ENCODE measurements at regions not wholly inside any gene's neighbourhood (a gene's known extent, or its start where the extent isn't known, plus 50 kb on each side); places are given as distances from the start of the nearest gene placed in this dataset.

DNA sequence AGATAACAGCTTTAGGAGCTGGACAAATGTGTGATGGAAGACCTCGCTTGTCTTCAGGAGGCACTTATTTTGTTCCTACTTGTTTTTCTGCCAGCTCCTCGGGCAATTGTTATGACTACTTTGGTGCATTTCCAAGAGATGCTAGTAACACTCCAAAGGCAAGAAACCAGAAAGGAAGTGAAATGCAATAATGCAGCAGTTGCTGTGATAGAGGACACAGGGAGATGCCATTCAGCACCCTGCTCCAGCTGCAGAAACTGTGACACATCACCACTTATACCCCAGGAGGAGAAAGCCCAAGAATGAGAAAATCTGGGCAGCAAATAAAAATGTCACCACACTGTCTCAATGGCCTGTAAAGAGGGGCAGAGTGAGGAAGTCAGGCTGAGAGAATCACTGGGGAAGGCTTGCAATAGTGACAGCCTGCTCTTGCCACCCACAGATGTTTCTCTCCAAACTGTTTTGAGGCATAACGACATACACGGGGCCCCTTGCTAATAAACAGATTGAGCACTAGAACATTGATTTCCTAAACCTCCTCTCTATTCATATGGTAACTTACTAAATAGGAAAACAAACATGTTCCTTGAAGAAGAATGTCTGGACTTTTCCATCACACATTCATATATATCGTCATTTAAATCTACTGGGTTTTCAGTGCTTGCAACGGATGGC, 195.5 kb upstream of the PRNP start:
- TF ChIP-seq, protein P1, sequence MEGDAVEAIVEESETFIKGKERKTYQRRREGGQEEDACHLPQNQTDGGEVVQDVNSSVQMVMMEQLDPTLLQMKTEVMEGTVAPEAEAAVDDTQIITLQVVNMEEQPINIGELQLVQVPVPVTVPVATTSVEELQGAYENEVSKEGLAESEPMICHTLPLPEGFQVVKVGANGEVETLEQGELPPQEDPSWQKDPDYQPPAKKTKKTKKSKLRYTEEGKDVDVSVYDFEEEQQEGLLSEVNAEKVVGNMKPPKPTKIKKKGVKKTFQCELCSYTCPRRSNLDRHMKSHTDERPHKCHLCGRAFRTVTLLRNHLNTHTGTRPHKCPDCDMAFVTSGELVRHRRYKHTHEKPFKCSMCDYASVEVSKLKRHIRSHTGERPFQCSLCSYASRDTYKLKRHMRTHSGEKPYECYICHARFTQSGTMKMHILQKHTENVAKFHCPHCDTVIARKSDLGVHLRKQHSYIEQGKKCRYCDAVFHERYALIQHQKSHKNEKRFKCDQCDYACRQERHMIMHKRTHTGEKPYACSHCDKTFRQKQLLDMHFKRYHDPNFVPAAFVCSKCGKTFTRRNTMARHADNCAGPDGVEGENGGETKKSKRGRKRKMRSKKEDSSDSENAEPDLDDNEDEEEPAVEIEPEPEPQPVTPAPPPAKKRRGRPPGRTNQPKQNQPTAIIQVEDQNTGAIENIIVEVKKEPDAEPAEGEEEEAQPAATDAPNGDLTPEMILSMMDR (IDR thresholded peaks at IDR 0.05) = no peak
- Histone ChIP-seq H3K4me3 (no peak overlapping the region), H3K27ac (no peak overlapping the region)
- DNase-seq (ENCODE audit: low spot score) = no peak

DNA sequence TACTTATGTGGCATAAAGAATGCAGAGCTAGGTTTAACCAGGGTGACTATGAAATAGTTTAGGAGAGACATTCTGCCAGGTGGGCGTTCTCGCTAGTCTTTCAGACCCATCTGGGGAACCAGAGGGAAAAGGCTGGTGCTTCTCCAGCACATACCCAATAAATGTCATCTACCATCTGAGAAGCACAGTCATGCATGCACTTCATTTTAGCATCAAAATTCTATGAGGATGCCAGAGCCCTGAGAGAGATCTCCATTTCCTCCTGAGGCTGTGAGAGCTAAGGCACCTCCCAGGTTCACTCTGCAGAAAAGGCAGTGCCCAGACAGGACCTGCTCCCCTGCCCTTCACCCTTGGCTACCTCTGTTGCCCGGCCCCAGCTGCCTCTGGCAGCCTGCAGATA, 196.2 kb upstream of the PRNP start:
- Histone ChIP-seq H3K4me3 (no peak overlapping the region), H3K27ac (no peak overlapping the region)
- DNase-seq (ENCODE audit: low spot score) = no peak
- TF ChIP-seq, protein P1 (IDR thresholded peaks at IDR 0.05) = no peak

DNA sequence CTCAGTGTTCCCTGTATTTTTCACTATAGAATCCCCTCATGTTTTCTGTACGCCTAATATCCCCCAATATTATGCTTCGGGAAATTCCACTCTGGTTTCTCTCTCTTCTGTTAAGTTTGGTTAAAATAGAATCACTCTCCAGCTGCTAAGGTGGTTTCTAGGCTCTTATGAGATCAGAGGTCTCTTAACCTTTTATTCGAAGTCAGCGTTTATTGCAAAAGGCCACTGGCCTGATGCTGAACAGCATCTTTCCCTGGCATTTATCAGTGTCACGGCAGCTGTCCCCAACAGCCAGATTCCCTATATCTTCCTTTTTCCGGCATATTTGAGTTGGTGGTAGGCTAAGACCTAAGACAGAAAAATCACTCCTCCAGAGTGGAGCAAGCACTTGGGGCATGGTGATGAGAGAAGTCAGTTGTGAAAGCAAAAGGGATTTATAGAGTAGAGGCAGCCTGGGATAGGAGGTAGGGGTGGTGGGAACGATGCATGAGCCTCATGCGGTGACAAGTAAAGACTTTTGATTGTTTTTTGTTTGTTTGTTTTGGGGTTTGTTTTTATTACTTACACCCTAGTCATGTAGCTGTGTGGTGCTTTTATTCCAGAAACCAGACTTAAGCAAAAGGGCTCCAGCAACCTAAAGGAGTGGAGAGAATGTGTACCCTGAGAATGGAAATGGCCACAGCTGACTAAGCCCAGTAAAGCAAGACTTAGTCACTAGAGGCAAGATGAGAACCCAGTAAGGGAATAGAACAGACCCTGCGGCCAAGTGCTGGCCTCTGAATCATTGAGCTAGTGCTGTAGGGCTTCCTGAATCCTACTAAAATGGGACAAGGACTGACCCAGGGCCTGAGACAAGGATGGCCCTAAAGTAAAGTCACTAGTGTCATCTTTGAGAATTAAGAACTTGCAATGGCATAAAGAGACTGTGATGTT, 197.6 kb upstream of the PRNP start:
- Histone ChIP-seq H3K27ac (no peak overlapping the region), H3K4me3 (no peak overlapping the region)
- DNase-seq (ENCODE audit: low spot score) = no peak
- TF ChIP-seq, protein P1 (IDR thresholded peaks at IDR 0.05) = no peak

DNA sequence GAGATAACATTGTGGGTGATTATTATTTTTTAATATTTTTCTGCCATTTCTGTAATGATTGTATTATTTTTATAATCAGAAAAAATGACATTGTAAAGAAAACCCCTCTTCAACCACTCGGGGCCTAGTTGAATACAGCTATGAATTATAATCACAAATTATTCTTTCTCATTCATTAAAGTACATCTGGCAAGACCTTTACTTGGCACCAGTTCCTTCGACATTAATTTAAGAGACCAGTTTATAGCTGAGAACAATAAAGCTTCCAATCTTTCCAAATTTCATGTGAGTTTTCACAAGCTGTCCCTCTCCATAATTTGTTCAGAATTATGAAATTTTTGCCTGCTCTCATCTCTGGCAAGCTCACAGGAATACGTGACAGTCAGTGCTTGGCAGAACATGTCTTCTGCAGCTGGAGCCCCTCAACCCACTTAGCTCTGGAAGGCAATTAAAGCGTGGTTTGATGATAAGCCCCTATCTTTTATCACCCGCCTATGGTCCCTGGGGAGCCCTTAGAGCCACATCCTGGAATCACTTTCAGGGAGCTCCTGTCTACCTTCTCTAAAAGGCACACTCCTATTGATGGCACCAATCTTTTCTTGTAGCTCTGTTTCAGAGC, 201.8 kb upstream of the PRNP start:
- TF ChIP-seq, protein P1 (IDR thresholded peaks at IDR 0.05) = no peak
- DNase-seq (ENCODE audit: low spot score) = no peak

DNA sequence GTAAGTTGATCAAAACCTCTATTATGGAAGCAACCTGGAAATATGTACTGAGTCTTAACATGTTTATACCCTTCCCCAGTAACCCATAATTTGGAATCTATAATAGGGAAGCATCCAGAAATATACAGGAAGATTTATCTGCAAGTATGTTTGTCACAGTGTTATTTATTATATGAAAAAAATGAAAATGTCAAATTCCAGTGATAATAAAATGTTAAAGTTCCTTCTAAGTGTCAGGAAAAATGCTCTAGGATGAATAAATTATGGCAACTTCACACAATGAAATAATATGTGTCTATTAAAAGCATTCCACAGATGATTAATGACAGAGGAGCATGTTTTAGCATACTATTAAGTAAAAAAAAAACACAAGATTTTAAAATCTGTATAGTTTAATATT, 202.3 kb upstream of the PRNP start:
- Histone ChIP-seq H3K27ac (no peak overlapping the region), H3K4me3 (no peak overlapping the region)
- no peak for DNase-seq (ENCODE audit: low spot score)
- TF ChIP-seq, protein P1 (IDR thresholded peaks at IDR 0.05) = no peak

More for the DNA sequence above, 201.8 kb upstream of the PRNP start:
- H3K4me3 ChIP-seq = no peak overlapping the region
- H3K27ac ChIP-seq = no peak overlapping the region

DNA sequence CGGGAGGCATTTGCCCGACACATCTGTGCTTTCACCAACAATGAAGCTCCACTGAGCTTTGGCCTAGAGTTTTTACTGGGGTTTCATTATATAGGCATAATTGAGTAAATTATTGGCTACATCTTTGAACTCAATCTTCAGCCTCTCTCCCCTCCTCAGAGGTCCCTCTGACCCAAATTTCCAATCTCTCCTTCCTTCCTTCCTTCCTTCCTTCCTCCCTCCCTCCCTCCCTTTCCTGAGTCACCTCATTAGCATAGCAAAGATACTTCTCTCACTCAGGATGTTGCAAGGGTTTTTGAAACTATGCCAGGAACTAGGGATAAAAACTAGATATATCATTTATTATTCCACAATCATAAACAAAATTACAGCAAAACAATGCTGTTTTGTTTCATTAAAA, 202.8 kb upstream of the PRNP start:
- Histone ChIP-seq H3K4me3 (no peak overlapping the region), H3K27ac (no peak overlapping the region)
- DNase-seq (ENCODE audit: low spot score) = no peak
- TF ChIP-seq, protein P1 (IDR thresholded peaks at IDR 0.05) = no peak
